HL-60 (cell line): ENCODE measurements at regions not wholly inside any gene's neighbourhood (a gene's known extent, or its start where the extent isn't known, plus 50 kb on each side); places are given as distances from the start of the nearest gene placed in this dataset.

Source experiments
- POLR2AphosphoS5 ChIP-seq: IDR thresholded peaks from 2 replicates; pipeline ENCODE4 v1.6.1; 2012; ENCODE audit warnings: low read depth
- SPI1 ChIP-seq: IDR thresholded peaks from 2 replicates; pipeline ENCODE4 v1.6.1; 2012; ENCODE audit warnings: low read depth, mild to moderate bottlenecking, borderline replicate concordance
- TF ChIP-seq, protein P1 (sequence below): IDR thresholded peaks from one replicate; pipeline ENCODE4 v1.5.1; 2011; ENCODE audit warnings: low read length, control low read depth, inconsistent platforms; ENCODE audit not compliant: insufficient read depth

DNA sequence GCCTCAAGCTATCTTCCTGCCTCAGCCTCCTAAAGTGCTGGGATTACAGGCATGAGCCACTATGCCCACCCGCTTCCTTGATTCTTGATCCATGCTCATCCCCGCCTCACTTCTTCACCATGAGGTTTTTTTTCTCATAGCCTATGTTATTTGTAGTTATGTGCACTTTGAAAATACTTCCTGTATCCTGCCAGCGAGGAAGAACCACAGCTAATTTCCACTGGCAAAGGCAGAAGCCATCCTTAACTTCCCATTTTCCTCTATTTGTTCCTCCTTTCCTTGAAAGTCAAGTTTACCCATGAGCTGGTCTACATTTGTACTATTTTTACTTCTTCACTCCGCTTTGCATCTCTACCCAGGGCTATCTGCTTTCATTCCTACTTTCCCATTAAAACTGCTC, 189.7 kb upstream of the ZFHX3 start:
- TF ChIP-seq POLR2AphosphoS5: no peak
- TF ChIP-seq, protein P1, sequence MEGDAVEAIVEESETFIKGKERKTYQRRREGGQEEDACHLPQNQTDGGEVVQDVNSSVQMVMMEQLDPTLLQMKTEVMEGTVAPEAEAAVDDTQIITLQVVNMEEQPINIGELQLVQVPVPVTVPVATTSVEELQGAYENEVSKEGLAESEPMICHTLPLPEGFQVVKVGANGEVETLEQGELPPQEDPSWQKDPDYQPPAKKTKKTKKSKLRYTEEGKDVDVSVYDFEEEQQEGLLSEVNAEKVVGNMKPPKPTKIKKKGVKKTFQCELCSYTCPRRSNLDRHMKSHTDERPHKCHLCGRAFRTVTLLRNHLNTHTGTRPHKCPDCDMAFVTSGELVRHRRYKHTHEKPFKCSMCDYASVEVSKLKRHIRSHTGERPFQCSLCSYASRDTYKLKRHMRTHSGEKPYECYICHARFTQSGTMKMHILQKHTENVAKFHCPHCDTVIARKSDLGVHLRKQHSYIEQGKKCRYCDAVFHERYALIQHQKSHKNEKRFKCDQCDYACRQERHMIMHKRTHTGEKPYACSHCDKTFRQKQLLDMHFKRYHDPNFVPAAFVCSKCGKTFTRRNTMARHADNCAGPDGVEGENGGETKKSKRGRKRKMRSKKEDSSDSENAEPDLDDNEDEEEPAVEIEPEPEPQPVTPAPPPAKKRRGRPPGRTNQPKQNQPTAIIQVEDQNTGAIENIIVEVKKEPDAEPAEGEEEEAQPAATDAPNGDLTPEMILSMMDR: no peak
- TF ChIP-seq SPI1: no peak
